ENCODE measurements at regions not wholly inside any gene's neighbourhood (a gene's known extent, or its start where the extent isn't known, plus 50 kb on each side); places are given as distances from the start of the nearest gene placed in this dataset.

DNA sequence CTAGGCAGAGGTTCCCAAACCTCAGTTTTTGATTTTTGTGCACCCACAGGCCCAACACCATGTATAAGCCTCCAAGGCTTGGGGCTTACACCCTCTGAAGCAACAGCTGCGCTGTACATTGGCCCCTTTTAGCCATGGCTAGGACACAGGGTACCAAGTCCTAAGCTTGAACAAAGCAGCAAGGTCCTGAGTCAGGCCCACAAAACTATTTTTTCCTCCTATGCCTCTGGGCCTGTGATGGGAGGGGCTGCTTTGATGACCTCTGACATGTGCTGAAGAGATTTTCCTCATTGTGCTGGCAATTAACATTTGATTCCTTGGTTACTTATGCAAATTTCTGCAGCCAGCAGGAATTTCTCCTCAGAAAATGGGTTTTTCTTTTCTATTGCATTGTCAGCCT lies 262.2 kb upstream of the CEP162 start:
- ChIA-PET POLR2A (no interaction called here), CTCF (ENCODE audit: low intra/inter-chr PET ratio) (no interaction called here)
- 0% methylated on average over 1 of the region's 1 CpG for WGBS (ENCODE audit: insufficient coverage, low coverage, missing lambda C conversion rate)
- Histone ChIP-seq H3K27me3 (ENCODE audit: control insufficient read depth in 2 of 2, insufficient read depth in 2 of 2, low read length in 2 of 2) (no peaks in the 10 kb centered on the region), H3K9me3 (replicated peaks; ENCODE audit: control insufficient read depth, insufficient read depth, low read depth, low read length) (no peaks in the 10 kb centered on the region), H3K79me2 (ENCODE audit: control insufficient read depth, insufficient read depth, low read length) (no peaks in the 10 kb centered on the region), H2AFZ (ENCODE audit: low read depth, low read length) (no peak overlapping the region), H3K27ac (ENCODE audit: extremely low read depth, low read depth, low read length) (no peak overlapping the region), H3K4me2 (ENCODE audit: insufficient read depth, low read length) (no peak overlapping the region), H3K4me1 (replicated peaks in 1 of 2; ENCODE audit: control insufficient read depth in 2 of 2, insufficient read depth in 2 of 2, low read length in 2 of 2) (no peaks in the 10 kb centered on the region), H3K9me1 (ENCODE audit: control insufficient read depth, insufficient read depth, low read length) (no peaks in the 10 kb centered on the region), H3K36me3 (ENCODE audit: control insufficient read depth, insufficient read depth, low read length) (no peaks in the 10 kb centered on the region), H3K9ac (ENCODE audit: insufficient read depth in 1 of 2, low read depth in 2 of 2, low read length in 2 of 2) (no peak overlapping the region), H3K4me3 (no peak overlapping the region), H4K20me1 (replicated peaks; ENCODE audit: control insufficient read depth, insufficient read depth, low read length) (no peaks in the 10 kb centered on the region)
- intact Hi-C loops (cut with micrococcal nuclease) = no loop called here
- DNase-seq (ENCODE audit: extremely low read depth in 1 of 4, low spot score in 3 of 4) (no peak), FAIRE-seq (no peak), ATAC-seq (no peak)
- in situ Hi-C loops (cut with MboI) = no loop called here
- no TSS peak for BruUV-seq (replicated peaks)
- TF ChIP-seq SMARCE1 (IDR thresholded peaks at IDR 0.05) = no peak
- no peak for TF ChIP-seq ZNF41 (CRISPR knock-in tag; conservative IDR thresholded peaks at IDR 0.05)
- no peak for TF ChIP-seq POLR2AphosphoS2 (IDR thresholded peaks at IDR 0.05; ENCODE audit: low read length)
- TF ChIP-seq AFF4 (CRISPR knock-in tag; IDR thresholded peaks at IDR 0.05) = no peak
- no peak for TF ChIP-seq FOXA1 (IDR thresholded peaks at IDR 0.05; ENCODE audit: borderline replicate concordance)
- no peak for TF ChIP-seq IRF2 (CRISPR knock-in tag; IDR thresholded peaks at IDR 0.05)
- TF ChIP-seq KLF1 (tag; IDR thresholded peaks at IDR 0.05) = no peak
- no peak for TF ChIP-seq POU5F1 (IDR thresholded peaks at IDR 0.05; ENCODE audit: borderline replicate concordance, low read depth, low read length, partially characterized antibody)
- no peak for TF ChIP-seq NCOR1 (IDR thresholded peaks at IDR 0.05)
- no peak for TF ChIP-seq CCNT2 (IDR thresholded peaks at IDR 0.05; ENCODE audit: borderline replicate concordance, extremely low read depth, insufficient read length, low read depth, low read length)
- TF ChIP-seq, protein P1, sequence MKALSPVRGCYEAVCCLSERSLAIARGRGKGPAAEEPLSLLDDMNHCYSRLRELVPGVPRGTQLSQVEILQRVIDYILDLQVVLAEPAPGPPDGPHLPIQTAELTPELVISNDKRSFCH (CRISPR knock-in tag; IDR thresholded peaks at IDR 0.05) = no peak
- TF ChIP-seq, protein P1 (tag; IDR thresholded peaks at IDR 0.05) = no peak
- TF ChIP-seq ARID4B (CRISPR knock-in tag; IDR thresholded peaks at IDR 0.05) = no peak
- TF ChIP-seq COPS2 (conservative IDR thresholded peaks at IDR 0.05) = no peak
- no peak for TF ChIP-seq PHF20 (IDR thresholded peaks at IDR 0.05; ENCODE audit: partially characterized antibody)
- TF ChIP-seq BRD4 (IDR thresholded peaks at IDR 0.05) = no peak
- TF ChIP-seq TBP (optimal IDR thresholded peaks at IDR 0.05; ENCODE audit: low read depth, low read length) = no peak

Measured in K562 (cell line).